ENCODE measurements at regions not wholly inside any gene's neighbourhood (a gene's known extent, or its start where the extent isn't known, plus 50 kb on each side); places are given as distances from the start of the nearest gene placed in this dataset.
"Not testable (repeated sequence)": the region's sequence is repeated elsewhere in the genome, so short reads cannot be mapped to it uniquely, and the experiment has no call there.

GRCh38 chr9:94188246-94188645, 70.9 kb upstream of the ZNF169 start:
- DNase-seq (ENCODE audit: low read depth in 2 of 2), result no peak

- not testable (repeated sequence) for DNase-seq (ENCODE audit: low read depth in 2 of 2)
These were observed 67.4 kb upstream of the ZNF169 start for GRCh38 chr9:94191706-94192105.

- DNase-seq (ENCODE audit: low read depth in 2 of 2), result no peak
These were observed 60.7 kb upstream of the ZNF169 start for GRCh38 chr9:94198414-94198813.

- no peak for DNase-seq (ENCODE audit: low read depth in 2 of 2)
These were observed 59.3 kb upstream of the ZNF169 start for GRCh38 chr9:94199776-94200175.

- no peak for DNase-seq (ENCODE audit: low read depth in 2 of 2)
These were observed 54.9 kb upstream of the ZNF169 start for GRCh38 chr9:94204174-94204573.

- no peak for DNase-seq (ENCODE audit: low read depth in 2 of 2)
These were observed 51.3 kb upstream of the ZNF169 start for GRCh38 chr9:94207781-94208180.
